SIG-M5 (cell line): ENCODE measurements at regions not wholly inside any gene's neighbourhood (a gene's known extent, or its start where the extent isn't known, plus 50 kb on each side); places are given as distances from the start of the nearest gene placed in this dataset.

Source experiments
- DNase-seq: peaks from one replicate; lab custom pipeline; 2025; lab: John Stamatoyannopoulos, UW

DNA sequence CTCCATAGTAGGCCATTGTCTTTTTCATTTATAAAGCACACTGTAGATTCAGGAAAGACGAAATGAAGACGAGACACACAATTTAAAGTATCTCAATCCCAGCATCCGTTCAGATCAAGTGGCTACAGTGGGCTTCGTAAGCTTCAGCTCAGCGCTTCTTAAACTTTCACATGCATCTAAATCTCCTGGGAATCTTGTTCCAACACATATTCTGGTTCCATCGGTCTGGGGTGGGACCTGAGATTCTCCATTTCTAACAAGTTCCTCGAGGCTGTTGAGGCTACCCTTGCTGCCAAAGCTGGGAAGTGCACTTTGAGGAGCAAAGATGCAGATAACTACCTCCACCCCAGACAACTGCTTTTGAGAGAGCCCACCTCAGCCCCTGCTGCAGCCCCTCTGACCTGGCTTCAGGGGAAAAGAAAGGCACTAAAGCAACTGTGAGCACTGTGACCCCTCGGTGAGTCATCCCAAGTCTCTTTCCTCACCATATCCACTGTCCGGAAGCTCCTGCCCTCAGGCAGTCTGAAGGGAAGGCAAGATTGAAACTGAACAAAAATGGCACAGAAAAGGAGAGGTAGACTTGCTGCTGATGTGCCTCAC is 201.1 kb upstream of the FBXO11 start:
- no peak for DNase-seq

DNA sequence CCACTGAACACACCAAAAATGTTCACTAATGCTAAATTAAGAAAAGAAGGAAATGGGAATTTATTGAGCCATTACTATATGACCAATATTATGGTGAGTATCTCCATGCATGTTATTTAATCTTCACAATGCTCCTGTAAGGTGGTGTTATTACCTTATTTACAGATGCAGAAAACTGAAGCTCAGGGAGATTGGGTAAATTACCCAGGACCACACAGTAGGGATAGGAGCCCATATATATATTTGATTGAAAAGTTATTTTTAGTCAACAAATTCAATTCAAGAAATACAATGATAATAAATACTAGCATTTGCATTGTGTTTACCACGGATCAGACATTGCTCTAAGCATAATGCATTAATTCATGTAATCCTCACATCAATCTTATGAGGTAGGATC is 202.2 kb upstream of the FBXO11 start:
- no peak for DNase-seq

DNA sequence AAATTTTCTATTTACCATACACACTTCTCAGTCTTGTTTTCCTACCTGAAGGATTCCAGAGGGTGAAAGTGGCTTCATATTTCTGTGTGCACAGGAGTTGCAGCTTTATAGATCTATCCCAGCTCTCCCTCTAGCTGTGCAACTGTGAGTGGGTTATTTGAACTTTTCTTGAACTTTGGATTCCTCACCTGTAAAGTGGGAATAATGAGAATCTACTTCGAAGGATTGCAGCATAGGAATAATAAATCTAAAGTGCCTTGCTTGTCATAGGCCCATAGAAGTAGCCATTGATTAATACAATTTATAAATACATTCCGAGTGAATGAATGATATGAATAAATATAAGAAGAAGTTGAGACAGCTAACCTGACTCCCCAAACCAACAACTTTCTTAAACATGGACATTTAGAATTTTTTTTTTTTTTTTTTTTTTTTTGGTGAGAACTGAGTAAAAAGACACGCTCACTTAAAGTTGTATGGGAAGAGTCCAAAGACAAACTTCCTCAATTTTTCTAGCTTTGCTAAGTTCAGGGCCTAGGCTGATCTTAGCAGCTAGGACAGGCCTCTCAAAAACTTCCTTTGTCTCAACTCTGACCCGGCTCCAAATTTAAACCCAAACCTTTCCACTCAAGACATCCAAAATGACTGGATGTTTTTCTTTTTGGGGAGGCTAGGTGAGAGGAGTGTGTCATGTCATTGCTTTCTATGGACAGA is 203.3 kb upstream of the FBXO11 start:
- no peak for DNase-seq

DNA sequence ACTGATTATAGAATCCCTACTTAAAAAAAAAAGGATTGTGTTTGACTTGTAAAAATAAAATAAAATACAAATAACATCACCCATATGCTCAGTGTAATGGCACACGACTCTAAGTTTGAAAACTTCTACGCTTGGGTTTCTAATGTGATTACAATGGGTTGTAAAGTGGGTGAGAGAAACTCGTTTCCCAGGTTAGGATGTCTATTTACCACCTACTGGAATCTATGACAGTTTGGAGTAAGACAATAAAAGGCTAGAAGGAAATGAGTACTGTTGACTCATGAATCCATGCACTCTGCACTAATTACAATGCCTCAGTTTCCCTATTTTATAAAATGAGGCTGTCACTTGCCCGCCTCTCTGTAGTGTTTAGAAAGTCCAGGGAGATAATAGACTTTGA is 204.0 kb upstream of the FOXN2 start:
- no peak for DNase-seq

DNA sequence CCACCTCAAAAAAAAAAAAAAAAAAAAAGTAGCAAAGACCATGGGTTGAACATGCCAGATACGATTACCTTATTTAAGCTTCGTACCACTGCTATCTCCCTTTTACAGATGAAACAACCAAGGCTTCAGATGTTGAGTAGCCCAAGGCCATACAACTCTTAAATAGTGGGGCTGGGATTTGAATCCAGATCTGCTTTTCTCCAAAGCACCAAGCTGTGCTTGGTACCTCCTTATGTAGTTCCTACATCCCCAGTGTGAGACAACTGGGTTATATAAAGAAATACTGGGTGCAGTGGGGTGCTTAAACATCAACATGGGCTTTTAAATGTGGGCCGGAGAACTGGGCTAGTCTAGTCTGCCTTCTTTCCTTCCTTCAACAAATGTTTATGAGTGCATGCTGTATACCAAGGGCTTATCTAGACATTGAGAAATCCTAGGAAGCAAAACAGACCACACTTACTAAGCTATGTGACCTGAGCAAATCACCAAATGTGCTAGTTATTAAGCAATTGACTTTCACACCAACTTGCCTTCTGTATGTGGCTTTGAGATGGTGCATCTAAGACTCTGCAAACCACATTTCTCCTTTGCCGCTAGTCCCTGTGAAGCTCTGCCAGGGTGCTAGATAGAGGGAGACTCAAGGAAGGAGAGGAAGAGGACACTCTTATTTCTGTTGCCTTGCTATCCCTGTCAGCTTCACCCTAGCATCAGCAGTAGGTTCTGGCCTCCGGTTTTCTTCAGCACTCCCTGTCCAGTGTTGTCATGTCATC is 201.4 kb upstream of the FOXN2 start:
- DNase-seq: peak; percentile 84

DNA sequence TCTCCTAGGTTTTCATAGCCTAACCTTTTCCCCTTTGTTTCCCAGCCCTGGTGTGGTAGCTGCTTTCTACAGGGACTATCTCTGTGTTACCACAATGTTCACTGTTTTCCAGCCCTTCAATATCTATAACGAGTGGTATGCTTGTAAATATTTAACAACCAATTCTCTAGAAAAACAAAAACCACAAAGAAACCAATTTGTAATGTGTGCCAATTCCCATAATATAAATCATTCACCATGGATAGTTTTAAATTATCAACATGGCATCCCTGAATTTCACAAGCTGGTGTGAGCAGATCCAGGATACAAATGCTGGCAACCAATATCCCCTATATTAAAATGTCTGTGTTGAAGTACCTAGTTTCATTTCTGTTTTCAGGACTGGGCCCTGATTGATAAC is 200.7 kb upstream of the FOXN2 start:
- DNase-seq: no peak

DNA sequence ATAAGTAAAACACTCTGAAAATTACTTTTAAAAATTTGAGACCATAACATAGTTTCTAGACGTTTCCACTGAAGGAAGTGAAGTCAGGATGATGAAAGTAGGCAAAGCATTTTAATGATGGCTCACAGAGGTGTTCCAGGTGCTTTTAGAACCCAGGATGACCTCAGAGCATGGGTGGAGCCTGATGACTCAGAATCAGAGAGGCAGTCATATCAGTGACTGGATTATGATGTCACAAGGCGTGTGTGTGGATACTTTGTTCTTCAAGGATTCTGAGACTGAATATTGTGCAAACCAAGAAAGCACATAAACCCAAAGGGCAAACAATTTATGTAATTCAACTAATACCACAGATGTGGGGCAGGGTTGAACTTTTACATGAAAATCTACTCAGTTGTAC is 200.2 kb upstream of the FOXN2 start:
- peak; percentile 20 for DNase-seq

DNA sequence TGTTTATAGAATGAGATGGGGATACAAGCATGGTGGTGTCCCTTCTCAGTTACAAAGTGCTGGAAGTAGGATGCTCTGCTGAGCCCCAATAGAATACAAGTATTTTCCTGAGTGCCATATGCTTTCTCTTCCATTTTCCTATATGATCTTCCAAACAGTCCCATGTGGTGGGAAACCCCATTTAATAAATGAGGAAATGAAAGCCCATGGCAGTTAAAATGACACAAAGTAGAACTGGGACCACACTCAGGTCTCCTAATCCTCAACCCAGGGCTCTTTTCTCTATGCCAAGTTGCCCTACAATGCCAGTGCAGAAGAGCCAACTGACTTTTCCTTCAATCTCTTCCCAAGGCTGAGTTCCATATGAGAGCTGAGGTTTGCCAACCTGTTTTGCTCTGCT is 198.0 kb upstream of the FOXN2 start:
- no peak for DNase-seq

DNA sequence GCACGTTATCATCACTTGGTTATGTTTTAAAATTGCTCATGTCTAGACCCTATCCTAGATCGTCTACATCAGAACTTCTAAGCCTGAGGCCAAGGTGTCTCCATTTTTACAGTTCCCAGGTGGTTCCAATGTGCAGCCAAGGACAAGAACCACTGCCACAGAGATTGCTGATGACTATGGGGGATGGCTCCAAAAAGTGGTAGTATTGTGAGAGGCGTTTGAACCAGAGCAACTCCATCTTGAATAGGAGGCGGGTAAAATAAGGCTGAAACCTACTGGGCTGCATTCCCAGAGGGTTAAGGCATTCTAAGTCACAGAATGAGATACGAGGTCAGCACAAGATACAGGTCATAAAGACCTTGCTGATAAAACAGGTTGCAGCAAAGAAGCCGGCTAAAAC is 195.6 kb upstream of the FOXN2 start:
- DNase-seq: no peak

DNA sequence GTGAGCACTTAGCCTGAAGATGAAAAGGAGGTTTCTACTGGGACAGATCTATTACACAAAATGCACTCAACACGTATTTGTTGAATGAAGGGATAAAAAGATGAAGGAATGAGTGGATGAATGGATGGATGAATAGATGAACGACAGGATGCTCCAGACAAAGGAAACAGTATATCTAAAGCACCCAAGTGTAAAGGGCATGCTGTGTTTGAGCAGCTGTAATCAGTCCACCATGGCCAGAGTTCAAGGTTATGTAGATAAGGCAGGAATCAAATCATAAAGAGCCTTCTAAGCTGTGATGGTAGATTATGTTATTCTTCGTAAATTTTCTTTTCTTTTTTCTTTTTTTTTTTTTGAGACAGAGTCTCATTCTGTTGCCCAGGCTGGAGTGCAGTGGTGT is 194.4 kb upstream of the FOXN2 start:
- DNase-seq: no peak

DNA sequence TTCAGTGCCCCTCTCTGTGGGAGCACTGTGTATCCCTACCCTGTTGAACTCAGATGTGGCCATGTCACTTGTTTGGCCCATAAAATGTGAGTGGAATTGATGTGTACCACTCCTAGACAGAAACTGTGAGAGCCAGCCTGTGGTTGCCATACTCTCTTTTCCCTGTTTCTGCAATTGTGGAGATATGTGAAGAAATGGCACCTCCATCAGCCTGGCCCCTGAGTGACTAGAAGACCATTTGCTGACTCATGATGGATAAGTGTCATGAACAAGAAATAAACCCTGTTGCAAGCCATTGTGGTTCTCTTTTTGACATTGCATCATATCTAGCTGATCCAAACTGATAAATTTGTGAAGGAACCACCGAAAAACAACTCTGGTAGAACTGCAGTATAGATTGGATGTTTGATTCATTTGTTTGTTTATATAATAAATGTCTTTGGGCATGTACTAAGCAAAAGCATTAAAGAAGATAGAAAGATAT is 193.7 kb upstream of the FOXN2 start:
- DNase-seq: peak; percentile 97

DNA sequence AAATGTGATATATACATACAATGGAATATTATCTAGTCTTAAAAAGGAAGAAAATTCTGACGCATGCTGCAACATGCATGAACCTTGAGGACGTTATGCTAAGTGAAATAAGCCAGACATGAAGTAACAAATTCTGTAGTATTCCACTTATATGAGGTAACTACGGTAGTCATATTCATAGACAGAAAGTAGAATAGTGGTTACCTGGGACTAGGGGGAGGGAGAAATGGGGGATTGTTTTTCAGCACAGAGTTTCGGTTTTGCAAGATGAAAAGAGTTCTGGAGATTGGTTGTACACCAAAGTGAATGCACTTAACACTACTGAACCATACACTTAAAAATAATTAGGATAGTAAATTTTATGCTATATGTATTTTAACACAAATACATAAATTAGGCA is 192.3 kb upstream of the FOXN2 start:
- no peak for DNase-seq

DNA sequence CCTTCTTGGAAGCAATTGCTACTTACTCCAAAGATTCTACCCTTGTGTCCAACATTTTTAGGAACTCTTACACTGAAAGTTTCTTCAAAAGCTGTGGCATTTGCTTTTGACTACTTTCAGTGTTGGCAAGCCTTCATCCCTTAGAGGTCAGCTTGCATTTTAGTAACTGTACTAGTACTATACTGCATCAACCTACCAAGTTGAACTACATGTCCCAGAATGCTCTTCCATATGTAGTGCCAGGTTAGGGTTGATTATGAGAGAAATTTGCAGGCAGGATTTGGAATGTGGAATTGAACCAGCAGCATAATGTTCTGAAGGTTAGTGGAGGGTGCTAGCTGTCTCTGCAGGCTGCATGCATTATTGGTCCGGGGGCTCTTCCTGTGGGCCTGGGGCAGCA is 189.9 kb upstream of the FOXN2 start:
- no peak for DNase-seq

DNA sequence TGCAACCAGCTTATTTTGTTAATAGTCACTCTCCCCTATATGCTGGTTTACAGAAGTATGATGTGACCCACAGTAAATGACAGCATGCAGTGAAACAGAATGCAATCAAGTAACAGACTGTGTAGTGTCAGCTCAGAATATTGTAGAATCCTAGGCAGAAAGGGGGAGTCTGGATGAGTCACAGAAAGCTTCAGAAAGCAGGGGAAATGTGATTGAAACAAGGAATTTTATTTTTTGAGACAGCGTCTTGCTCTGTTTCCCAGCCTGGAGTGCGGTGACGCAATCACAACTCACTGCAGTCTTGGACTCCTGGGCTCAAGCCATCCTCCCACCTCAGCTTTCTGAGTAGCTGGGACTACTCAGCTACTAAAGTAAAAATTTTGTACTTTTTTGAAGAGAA is 188.3 kb upstream of the FOXN2 start:
- DNase-seq: no peak

DNA sequence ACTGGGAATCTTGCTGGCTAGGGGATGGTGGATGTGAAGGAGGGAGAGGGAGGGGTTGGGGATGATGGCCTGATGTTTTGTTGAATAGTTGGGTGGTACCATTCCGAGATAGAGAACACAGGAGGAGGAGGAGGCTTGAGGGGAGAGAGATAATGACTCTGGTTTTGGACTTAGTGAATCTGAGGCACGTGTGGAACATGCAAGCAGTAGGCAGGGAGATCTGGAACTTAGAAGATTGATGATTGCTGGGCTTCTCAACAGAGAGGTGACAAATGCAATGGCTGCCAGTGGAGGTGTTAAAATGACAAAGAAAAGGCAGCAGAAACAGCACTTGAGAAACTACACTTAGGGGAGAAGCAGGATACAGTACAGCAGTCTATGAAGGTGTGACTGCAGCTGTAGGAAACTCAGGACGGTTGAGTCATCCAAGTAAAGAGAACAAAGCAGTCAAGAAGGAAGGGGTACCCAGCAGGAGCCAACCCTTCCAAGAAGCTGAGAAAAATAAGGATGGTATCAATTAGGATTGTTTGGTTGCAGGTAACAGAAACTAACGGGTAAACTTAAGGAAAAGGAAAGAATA is 186.8 kb upstream of the FOXN2 start:
- DNase-seq: no peak

DNA sequence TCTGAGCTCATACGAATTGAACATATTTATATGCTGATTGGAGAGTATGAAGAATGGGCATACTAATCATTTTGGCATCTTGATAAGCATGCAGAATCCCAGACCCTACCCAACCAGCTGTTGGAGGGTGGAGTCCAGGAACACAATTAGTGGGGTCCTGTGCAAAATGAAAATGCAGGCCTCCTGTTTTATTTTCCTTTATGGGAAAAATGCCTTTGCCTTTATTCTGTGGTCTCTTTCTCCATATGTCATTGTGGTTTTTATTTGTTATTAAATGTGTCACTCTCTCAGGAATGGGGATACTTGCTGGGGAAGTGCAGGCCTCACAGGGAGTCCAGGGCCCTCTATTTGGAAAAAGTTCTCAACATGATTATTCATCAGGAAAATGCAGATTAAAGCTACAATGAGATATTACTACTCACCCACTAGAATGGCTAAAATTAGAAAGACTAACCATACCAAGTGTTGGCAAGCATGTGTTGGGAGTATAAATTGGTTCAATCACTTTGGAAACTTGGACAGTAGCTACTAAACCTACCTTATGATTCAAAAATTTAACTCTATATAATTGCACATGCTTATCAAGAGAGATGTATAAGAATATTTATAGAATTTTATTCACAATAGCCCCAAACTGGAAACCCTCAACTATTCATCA is 185.1 kb upstream of the FOXN2 start:
- DNase-seq: no peak

DNA sequence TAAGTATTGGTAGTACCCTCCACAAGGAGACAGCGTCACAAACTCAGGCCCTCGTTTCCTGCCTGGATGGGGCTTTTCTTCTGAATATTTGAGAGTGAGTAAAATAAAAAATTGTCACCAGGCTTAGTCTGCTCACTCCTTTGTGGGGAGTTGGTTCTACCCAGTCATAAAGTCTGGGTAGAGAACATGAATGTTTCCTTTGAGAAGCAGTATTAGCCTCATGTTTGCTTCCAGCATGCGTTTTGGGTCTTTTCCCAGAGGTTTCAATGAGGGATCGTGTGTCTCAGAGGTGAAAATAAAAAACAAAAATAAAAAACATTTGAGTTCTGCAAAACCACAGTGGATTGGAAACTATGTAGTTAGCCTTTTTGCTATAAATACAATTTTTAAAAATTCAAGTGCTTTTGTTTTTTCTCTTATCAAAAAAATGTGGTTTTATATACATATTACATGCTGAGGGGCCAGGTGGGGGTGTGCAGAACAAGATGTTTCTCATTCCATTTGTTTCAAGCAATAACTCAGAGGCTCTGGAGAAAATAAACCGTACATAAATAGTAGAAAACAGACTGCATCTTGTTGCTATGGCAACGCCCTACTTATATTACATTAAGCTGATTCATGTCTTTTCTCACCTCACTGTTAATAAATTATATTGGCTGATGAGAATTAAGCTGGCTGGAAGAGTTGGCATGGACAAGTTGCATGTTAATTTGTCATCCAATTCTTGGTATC is 182.8 kb upstream of the FOXN2 start:
- DNase-seq: no peak

DNA sequence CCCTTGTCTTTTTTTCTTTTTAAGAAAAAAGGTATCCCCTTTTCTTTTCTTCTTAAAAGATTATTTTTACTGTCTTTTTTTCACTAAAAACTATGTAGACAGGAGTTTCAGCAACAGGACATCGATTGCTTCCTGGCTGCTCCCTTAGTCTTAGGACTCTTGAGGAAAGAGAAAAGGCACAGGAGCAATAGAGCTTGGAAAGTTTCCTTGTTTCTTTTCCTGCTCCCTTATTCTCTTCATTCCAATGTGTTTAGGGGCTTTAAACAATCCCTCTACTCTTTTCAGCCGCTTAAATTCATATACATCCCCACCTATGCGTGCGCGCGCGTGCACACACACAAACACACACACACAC is 182.2 kb upstream of the FOXN2 start:
- DNase-seq: no peak

DNA sequence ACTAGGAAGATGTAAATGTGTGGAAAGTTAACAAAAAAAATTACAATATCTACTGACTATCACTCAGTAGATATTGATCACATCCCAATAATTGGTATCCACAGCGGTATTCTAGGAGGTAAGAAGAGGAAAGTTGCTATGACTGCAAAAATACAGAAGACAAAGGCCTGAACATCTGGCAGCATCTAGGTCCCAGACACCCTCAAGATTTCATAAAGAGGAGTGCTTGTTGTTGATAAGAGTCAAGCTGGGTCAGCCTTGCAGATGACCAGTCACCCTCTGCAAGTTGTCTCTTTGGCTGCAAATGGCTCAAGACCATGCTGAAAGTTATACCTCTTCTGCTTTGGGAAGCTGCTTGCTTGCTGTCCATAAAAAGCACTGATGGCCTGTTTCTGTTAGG is 179.8 kb upstream of the FOXN2 start:
- no peak for DNase-seq

DNA sequence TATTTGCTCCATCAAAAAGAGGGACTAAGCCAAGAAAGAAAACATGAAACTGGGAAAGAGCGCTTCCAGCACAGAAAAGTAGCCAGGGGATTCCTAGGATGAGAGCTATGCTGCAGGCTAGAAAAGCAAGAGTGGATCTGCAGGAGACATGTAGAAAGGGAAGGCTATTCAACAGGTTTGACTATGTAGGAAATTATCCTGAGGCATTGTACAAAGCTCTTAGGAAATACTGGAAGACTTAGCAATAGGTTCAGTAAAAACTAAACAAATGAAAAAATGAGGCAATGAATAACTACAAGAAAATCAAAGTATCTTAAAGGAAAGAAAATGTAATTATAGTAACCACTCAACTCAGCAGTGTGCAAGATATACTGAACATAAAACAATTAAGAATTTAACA is 178.7 kb upstream of the FOXN2 start:
- no peak for DNase-seq

DNA sequence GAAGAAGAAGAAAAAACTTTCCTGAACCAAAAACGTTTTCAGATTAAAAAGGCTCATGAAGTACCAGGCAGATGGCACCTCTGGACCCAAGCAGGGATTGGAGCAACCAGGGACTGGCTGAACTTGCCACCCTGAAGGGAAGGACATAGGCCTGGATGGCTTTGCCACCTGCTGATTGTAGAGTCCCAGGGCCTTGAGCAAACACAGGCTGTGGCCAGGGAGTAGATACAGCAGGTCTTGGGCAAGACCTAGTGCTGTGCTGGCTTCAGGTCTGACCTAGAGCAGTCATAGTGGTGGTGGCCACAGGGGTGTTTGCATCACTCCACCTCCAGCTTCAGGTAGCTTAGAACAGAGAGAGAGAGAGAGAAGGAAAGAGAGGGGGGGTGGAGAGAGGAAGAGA is 176.7 kb upstream of the FOXN2 start:
- no peak for DNase-seq

DNA sequence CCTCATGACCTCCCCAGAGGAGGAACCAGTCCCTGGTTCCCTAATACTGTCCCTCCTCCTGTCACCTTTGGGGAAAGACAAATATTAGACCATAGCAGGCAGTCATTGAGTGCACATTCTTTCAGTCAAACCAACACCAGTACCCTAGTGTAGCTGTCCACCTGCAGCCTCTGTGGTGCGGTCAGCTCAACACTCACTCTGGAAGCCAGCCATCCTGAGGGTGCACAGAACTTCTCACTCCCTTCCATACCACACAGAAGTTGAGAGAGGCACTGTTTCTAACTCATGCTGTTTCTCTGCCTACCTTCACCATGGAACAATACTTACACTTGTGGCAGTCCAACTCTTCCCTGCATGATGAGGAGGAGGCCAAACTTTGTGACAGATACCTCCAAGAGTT is 175.6 kb upstream of the FOXN2 start:
- DNase-seq: no peak
